ENCODE measurements at regions not wholly inside any gene's neighbourhood (a gene's known extent, or its start where the extent isn't known, plus 50 kb on each side); places are given as distances from the start of the nearest gene placed in this dataset.

- no peak for TF ChIP-seq EZH2phosphoT487 (IDR thresholded peaks at IDR 0.05; ENCODE audit: insufficient read depth, low read depth)
- no peak for TF ChIP-seq EZH2 (IDR thresholded peaks at IDR 0.05; ENCODE audit: insufficient read depth, poor library complexity, severe bottlenecking)
These were observed 203.5 kb upstream of the SALL3 start for GRCh38 chr18:78776151-78776550.
